GM21723 (cell line): ENCODE measurements at regions not wholly inside any gene's neighbourhood (a gene's known extent, or its start where the extent isn't known, plus 50 kb on each side); places are given as distances from the start of the nearest gene placed in this dataset.

ENCODE experiments used
- ATAC-seq: cut with Tn5 transposase; IDR thresholded peaks from one replicate; pipeline ENCODE4 v1.9.1; 2021; ENCODE audit warnings: mild to moderate bottlenecking, moderate library complexity; ENCODE audit not compliant: unreplicated experiment

DNA sequence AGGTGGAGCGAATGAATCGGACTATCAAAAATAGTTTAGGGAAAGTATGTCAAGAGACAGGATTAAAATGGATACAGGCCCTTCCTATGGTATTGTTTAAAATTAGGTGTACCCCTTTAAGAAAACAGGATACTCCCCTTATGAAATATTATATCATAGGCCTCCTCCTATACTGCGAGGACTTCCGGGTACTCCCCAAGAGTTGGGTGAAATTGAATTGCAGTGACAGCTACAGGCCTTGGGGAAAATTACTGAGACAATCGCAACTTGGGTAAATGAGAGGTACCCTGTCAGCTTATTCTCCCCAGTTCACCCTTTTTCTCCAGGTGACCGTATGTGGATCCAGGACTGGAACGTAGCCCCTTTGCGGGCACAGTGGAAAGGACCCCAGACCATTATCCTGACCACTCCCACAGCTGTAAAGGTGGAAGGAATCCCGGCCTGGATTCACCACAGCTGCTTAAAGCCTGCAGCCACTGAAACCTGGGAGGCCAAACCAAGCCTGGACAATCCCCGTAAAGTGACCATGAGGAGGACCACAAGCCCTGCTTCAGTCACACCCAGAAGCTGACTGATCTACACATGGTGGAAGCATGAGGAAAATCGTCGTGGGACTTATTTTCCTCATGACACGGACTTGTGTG, 1138.1 kb downstream of the ARAP2 start:
- ATAC-seq, result no peak

DNA sequence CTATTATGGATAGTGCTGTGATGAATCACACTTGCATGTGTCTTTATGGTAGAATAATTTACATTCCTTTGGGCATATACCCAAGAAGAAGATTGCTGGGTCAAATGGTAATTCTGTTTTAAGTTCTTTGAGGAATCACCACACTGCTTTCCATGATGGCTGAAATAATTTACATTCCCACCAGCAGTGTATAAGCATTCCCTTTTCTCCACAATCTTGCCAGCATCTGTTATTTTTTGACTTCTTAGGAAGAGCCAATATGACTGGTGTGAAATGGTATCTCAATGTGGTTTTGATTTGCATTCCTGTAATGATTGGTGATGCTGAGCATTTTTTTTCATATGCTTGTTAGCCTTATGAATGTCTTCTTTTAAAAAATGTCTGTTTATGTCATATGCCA, 1120.2 kb downstream of the ARAP2 start:
- ATAC-seq, result no peak

DNA sequence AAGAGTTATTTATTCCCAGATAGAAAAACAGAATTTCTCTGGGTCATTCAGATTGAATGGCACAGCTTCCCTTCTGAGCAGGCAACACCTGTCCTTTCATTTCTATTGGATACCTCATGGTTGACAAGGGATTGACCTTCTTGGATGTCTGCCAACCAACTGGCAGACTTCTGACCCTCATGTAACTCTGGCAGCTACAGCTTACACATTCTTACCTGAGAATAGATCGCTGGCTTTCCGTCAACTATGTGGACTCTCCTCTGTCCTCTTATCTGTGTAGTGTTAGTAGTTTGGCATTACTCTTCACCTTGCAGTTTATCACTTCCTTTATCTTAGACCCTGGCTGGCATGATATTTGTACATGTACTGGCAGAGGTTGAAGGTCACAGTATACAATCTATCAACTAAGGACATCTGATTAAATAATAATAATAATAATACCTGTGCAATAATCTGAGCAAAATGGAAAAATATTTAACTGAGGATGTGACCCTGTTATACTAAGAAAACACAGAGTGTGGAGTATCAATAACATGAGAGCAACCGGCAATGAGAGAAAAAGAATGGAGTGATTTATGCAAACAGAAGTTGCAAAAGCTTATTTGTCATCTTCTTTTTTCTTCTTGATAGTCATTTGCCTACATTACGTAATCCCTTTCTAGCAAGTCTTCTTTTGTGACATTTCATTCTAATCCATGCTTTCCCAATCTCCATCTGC, 1118.2 kb downstream of the ARAP2 start:
- no peak for ATAC-seq

DNA sequence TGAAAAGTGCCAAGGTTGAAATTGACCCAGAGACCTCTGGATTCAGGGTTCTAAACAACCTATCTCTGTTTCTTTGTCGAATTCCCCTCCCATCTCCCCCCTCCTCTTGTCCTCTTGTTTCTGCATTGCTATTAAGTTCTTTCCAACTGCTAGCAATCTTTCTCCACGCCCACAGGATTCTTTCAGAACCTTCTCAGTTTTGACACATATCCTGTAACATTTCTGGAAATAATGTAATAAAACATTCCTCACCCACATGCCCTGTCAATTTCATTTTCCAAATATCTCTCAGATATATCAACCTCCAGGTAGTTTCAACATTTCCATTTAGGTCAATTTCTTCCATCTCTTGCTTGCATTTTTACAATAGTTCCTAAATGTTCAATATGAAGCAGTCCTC, 1105.9 kb downstream of the ARAP2 start:
- ATAC-seq, result no peak

DNA sequence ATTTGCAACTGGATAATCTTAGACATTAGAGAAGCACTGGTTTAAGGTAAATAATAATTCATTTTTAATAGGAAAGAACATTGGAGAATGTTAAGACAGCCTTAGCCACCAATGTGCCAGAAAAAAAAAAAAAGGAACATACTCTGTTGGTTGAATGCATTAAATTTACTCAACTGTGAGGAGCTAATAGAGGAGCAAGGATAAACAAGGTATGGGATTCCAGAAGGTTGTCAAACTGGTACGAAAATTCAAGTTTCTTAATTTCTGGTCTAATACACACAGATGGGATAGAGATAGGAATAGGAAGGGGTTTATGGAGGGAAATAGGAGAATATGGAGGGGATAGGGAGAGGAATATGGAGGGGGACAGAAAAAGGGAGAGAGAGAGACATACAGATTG, 1096.6 kb downstream of the ARAP2 start:
- no peak for ATAC-seq

DNA sequence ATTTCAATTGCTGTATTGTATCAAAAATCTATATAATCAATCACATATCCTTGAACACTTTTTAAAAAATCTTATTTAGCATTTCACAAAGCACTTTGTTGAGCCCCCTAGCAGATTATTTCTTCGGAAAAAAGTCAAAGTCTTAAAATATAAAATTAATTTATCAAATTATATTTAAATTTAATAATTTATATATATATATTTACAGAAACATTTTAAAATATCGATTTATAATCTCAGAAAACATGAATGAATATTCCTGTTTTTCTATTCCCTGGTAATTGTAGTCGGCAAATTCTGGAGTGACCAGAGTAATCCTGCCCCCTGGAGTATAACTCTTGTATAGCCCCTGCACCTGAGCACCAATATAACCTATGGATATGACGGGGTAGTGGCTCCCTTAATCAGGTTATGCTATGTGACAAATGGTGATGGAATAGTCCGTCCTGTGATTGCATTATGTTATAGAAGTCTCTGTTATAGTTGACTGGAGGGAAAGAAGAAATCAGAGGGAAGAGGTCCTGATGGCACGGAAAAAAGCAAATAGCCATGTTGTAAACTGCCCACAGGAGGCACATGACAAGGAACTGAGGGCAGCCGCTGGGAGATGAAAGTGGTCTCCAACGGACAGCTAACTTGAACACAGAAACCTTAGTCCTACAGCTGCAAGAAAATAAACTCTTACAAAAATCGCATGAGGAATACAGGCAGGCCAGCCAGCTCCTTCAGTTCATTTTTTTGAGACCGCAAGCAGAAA, 1092.3 kb downstream of the ARAP2 start:
- no peak for ATAC-seq

DNA sequence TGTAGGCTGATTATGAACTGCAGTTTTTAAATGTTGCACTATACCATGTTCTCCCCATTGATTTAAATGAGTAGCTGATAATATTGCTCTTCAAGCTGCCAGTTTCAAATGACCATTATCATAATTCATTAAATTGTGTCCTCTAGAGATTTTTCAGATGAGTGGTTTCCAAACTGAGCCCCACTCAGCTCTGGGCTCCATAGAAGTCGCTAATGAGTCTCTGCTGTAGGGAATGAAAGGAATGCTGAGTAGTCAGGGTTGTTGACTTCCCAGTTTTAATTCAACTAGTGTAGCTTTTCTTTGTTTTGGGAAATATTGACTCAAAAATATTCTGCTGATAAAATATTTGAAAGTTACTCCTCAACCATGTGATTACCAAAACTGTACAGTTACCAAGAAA, 1081.1 kb downstream of the ARAP2 start:
- ATAC-seq, result no peak

DNA sequence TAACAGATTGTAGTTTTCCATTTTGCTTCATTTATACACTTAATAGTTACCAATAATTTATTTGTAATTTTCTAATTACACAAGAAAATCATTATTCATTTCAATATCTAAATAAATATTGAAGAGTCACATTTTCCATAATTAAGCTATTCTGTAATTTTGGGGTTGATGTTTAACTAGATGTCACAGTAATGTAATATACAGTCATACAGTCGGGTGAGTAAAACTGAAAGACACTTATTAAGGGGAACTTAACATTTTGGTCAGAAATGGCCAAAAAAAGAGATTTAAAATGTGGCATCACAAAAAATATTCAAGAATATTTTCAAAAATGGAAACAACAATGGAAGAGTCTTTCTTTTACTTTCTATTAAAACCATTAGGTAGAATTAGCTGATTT, 1080.3 kb downstream of the ARAP2 start:
- no peak for ATAC-seq

DNA sequence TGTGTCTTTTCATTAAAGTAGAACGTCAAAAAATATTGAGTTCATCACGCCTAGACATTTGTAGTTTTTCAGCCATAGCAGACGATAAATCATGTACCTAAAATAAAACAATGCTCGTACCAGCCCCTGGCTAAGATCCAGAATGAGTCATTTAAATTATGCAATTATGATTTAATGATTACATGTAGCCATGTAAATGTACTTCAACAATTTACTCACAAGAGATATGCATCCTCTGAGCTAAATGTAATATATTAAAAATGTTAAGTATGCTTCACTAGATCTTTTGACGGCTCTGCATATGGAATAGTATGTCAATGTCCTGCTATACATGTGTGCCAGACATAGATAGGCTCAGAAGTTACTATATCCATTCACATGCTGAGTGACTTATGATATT, 1077.8 kb downstream of the ARAP2 start:
- no peak for ATAC-seq

DNA sequence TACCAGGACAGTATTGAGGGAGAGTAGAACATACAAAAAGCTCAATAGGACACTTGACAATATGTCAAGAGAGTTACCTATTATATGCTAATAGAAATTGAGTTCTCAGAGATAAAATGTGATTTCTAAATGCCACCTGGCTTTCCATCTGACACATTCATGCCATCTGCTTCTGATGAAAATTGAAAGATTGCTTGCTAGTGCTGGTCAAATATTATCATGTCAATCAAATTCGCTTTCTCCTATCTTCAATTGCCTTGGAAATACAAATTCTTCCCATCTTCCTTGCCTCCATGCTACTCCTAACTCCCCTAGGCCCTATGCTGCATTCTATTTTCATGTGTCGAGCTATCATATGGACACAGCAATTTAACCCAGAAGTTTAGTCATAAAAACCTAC, 1076.9 kb downstream of the ARAP2 start:
- ATAC-seq, result no peak

DNA sequence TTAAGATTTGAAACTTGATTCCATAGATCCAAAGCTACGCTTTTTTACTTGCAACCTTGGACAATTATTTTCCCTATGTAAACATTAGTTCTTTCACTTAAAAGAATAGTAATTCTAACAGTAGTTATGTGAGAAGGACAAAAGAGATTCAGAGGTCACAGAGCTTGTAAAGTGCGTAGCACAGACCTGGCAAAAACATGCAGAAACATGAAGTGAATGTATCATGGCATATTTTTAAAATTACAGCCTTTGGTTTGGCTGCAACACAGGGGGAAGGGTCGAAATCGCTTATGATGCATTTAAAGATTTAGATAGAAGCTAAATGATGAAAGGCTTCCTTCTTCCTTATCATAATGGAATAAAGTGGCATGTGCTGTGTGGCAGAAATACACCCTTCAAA, 1068.8 kb downstream of the ARAP2 start:
- ATAC-seq, result no peak

DNA sequence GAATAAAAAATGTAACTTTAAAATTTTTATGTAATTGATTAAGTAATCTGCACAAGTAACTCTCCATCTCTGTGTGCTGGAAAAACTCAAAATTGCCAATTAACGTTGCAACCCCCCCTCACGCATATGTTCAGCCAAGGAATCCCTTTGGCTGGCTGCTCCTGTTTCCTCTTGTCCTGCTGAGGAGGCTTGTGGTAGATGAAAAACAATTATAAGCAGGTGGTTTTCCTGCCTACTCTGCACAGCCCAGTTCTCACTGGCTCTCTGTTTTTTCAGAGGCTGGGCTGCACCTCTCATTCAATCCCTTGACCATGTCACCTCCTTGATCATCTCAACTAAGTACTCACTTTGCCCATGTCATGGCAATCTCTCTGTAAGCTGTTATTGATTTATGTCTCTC, 1068.4 kb downstream of the ARAP2 start:
- no peak for ATAC-seq

DNA sequence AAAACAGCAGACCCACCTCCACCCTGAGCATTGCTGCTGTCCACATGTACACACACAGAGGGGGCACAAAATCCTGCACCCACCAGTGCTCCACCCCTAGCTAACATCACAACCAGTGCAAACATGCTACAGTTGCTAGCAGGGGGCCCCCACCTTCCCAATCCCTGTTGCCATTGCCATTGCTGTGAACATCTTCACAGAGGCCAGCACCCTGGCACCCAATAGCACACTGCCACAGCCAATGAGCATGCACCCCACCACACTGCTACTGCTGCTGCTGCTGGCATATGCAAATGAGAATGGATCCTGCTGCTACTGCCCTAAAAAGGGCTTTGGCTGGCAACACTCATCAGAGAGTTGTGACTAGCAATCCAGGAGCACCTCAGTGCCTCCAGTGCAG, 1061.9 kb downstream of the ARAP2 start:
- ATAC-seq, result no peak

DNA sequence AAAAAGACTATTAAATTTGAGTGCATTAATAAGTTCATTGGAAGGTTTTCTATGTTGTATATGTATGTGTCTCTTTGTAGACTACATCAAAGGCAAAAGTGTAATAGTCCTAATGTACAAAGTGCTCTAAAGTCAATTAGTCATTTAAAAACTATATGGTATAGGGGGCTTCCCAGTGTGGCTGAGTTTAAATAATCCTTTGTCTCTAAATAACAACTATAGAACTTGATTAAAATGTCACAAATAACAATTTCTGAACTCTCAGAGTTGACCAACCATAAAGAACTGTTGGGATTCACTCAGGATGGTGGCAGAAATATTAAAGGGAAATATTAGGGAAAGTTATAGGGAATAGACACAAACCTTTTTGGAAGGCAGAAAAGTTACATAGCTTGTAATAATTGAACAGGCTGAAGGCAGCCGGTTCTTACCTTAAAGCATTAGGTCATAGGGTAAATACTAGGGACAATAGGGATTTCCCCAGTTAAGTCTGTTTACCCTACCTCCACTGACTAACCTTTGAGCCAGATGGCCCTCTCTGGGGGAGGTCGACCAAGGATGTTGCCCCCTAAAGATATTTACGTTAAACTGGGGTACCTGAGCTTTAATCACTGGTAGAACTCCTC, 1054.2 kb downstream of the ARAP2 start:
- no peak for ATAC-seq

DNA sequence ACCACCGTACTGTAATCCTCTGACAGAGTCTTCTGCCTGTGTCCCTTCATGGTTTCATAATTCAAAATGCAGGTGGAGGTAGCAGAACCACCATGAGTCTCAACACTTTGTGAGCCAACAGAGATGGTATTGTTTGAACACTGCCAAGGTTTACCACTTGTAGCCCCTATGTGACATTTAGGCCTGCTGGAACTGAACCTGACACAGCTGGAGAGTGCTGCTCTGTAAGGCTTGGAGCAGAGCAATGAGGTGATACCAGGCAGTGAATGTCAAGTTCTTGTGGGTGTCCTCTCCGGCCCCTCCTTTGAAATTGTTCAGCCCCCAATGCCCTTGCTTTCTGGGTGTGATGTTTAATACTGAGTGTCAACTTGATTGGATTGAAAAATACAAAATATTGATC, 1042.9 kb downstream of the ARAP2 start:
- no peak for ATAC-seq

DNA sequence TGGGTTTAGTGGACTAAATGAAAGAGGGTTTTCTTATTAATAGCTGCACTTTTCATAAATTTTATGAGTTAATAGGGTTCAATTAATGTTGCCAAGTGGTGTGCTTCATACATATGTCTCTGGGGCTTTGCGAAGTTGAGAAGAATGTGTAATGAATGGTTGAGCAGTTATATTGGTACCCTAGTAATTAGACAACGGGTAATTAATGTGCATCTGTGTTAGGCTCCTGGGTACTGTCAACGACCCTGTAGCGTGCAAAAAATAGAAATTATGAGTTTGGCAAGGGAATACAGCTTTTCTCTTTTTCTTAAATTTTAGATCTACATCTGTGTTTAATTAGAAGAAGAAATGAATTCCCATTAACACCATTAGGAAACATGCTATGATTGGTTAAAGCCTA, 1027.7 kb downstream of the ARAP2 start:
- ATAC-seq, result no peak

DNA sequence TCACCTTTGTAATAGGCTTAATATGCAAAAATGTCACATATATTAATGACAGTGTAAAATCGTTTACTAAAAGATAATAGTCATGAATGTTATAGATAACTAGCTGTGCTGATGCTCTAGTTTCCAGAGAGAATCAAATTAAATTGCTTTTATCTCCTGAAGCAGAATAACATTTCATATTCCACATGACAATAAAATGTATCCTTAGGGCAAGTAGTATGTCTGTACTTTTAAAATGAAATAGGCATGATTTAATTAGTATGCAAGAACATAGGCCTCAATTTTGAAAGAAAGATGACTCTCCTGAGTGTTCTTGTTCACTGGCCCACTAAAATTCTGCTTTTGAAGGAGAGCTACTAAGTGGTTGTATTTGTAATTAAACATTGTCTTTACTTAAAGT, 1027.0 kb downstream of the ARAP2 start:
- no peak for ATAC-seq

DNA sequence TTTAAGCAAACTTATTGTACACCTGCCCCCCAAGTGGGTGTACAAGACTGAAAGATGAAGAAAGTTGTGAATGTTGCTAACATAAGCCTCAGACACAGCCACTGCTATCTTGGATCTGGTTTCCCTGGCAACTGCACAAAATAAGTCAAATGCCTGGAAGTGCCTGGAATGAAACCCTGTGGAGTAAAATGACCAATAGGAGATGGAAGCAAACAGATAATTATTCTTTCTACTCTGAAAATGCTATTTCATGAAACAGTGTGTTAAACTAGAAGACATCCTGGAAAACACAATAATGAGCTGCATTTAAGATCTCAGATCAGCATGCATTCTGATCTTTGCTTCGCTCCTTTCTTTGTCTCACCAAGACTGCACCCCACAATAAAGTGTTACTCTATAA, 1016.0 kb downstream of the ARAP2 start:
- ATAC-seq, result no peak

DNA sequence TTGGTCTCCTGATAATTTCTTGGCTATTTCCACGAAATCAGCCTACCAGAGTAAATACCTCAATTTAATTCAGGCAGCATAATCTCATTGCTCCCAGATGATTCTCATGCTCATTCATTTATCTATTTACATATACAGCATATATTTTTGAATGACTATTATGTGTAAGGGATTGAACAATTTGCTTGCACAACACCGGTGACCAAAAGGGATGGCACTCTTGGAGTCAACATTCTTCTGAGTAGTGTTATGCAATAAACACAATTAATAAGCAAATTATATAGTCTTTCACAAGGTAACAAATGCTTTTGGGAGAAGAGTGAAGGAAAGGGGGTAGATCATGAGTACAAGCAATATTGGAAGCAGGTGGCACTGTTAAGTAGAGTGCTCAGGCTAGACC, 1015.3 kb downstream of the ARAP2 start:
- no peak for ATAC-seq

DNA sequence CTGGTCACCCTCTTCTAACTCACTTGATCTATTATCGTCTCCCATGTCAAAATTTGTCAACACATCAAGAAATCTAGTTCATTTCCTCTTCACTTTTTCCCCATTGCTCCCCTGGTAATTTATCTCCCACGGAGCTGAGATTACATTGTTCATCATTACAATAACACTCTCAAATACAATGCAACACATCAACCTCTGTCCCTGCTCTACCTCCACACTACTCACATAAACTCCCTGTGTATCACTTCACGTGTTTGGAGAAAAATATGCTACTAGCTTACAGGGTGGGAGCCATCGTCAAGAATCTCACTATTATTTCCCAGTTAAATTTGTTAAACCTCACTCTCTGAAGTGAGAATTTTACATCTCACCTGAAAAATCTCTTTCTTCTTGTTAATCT, 1006.4 kb downstream of the ARAP2 start:
- ATAC-seq, result no peak

DNA sequence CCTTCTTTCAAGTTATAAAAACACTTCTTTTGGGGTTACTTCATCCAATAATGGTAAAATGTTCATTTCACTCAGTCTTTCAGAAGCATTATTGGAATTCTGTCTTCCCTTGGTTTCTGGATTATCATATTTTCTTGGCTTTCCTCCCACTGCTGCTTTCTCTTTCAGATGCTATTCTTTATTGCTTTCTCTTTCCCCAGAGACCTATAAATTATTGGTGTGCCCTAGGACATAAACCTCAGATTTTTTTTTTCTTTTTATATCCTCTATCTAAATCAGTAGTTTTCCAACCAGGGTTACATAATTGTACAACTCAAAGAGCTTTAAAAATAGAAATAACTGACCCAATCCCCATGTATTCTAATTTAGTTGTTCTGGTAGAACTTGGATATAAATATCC, 1005.5 kb downstream of the ARAP2 start:
- ATAC-seq, result no peak

DNA sequence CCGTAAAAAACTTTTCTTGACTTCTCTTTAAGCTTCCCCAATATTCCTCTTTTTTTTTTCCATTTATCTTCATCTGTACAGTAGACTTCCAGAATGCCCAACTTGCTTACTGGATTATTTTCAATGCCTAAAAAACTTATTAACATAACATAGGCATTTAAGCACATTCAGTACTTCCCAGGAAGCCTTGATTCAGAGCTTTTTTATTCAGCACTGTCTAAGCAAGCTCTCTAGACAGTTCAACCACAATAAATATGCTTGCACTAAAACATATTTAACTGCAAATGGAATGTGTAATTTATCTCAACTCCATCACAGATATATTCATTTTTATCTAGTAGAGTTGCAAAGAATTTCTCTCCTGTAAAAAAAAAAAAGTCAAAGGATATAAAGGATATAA, 997.8 kb downstream of the ARAP2 start:
- ATAC-seq, result no peak
